Neural progenitor cell (in vitro differentiated cells): ENCODE measurements at regions not wholly inside any gene's neighbourhood (a gene's known extent, or its start where the extent isn't known, plus 50 kb on each side); places are given as distances from the start of the nearest gene placed in this dataset.
A peak's percentile ranks its signal among the peaks of the same experiment; 100 is the strongest.

ENCODE experiments used
- DNase-seq: peaks from one replicate; pipeline ENCODE4 v3.0.0-alpha.2; 2016; ENCODE audit warnings: low spot score
- H2AFZ ChIP-seq: fragments of 200-600 bp; sonication (generic); replicated peaks from 2 replicates; pipeline ENCODE4 v1.6.1; 2016; ENCODE audit warnings: antibody characterized with exemption
- H3F3A ChIP-seq: fragments of 200-600 bp; sonication (generic); 2 replicates; pipeline ENCODE4 v1.6.1; 2016; ENCODE audit warnings: antibody characterized with exemption, low read depth
- H3K27ac ChIP-seq: fragments of 200-600 bp; sonication (generic); 2 replicates; pipeline ENCODE4 v1.5.1; 2016; ENCODE audit warnings: mild to moderate bottlenecking
- H3K27me3 ChIP-seq: fragments of 200-600 bp; sonication (generic); 2 replicates; pipeline ENCODE4 v1.6.1; 2016; ENCODE audit warnings: mild to moderate bottlenecking, moderate library complexity
- H3K36me3 ChIP-seq: fragments of 200-600 bp; sonication (generic); 2 replicates; pipeline ENCODE4 v1.5.1; 2016
- H3K4me1 ChIP-seq: fragments of 200-600 bp; sonication (generic); 2 replicates; pipeline ENCODE4 v1.6.1; 2016; ENCODE audit warnings: mixed run types
- H3K4me2 ChIP-seq: fragments of 200-600 bp; sonication (generic); 2 replicates; pipeline ENCODE4 v1.6.1; 2016
- H3K4me3 ChIP-seq: fragments of 200-600 bp; sonication (generic); 2 replicates; pipeline ENCODE4 v1.5.1; 2016
- H3K79me2 ChIP-seq: fragments of 200-600 bp; sonication (generic); 2 replicates; pipeline ENCODE4 v1.6.1; 2016; ENCODE audit warnings: low read depth
- H3K9ac ChIP-seq: fragments of 200-600 bp; sonication (generic); 2 replicates; pipeline ENCODE4 v1.6.1; 2016
- H3K9me3 ChIP-seq: fragments of 200-600 bp; sonication (generic); 2 replicates; pipeline ENCODE4 v1.5.1; 2016; ENCODE audit warnings: low read depth
- H4K20me1 ChIP-seq: fragments of 200-600 bp; sonication (generic); 2 replicates; pipeline ENCODE4 v1.6.1; 2016; ENCODE audit warnings: low read depth
- H3K27ac Mint-ChIP-seq: 3 replicates; pipeline ENCODE4 v1.8.0; 2021; ENCODE audit warnings: mixed read lengths
- H3K27me3 Mint-ChIP-seq: 2 replicates; pipeline ENCODE4 v1.8.0; 2022; ENCODE audit warnings: low read depth, mild to moderate bottlenecking, inconsistent platforms, moderate library complexity, mixed read lengths; ENCODE audit not compliant: insufficient read depth
- H3K36me3 Mint-ChIP-seq: 3 replicates; pipeline ENCODE4 v1.8.0; 2021; ENCODE audit warnings: mixed read lengths
- H3K4me1 Mint-ChIP-seq: 3 replicates; pipeline ENCODE4 v1.8.0; 2021; ENCODE audit warnings: mixed read lengths
- H3K4me3 Mint-ChIP-seq: 3 replicates; pipeline ENCODE4 v1.8.0; 2021; ENCODE audit warnings: mild to moderate bottlenecking, moderate library complexity, mixed read lengths
- H3K9me3 Mint-ChIP-seq: 3 replicates; pipeline ENCODE4 v1.8.0; 2020; ENCODE audit warnings: mixed read lengths
- CTCF ChIP-seq: fragments of 200-600 bp; sonication (generic); IDR thresholded peaks from 2 replicates; pipeline ENCODE4 v1.5.1; 2017; ENCODE audit warnings: antibody characterized with exemption, mild to moderate bottlenecking
- EZH2 ChIP-seq: fragments of 200-600 bp; sonication (generic); IDR thresholded peaks from 2 replicates; pipeline ENCODE4 v1.6.1; 2017; ENCODE audit warnings: antibody characterized with exemption, mild to moderate bottlenecking, moderate library complexity
- EZH2phosphoT487 ChIP-seq: fragments of 200-600 bp; sonication (generic); IDR thresholded peaks from 2 replicates; pipeline ENCODE4 v1.6.1; 2017; ENCODE audit warnings: antibody characterized with exemption

- no peaks in the 10 kb centered on the region for H3K79me2 ChIP-seq
- no peaks in the 10 kb centered on the region for H4K20me1 ChIP-seq
- no peaks in the 10 kb centered on the region for H3K27me3 ChIP-seq
- no peak overlapping the region for H3K4me3 ChIP-seq
- TF ChIP-seq CTCF = no peak
- TF ChIP-seq EZH2phosphoT487 = no peak
- TF ChIP-seq EZH2 = no peak
- no peaks in the 10 kb centered on the region for H3F3A ChIP-seq
- no peaks in the 10 kb centered on the region for H3K36me3 Mint-ChIP-seq
- no peak overlapping the region for H3K27ac ChIP-seq
- H3K9ac ChIP-seq = no peak overlapping the region
- H3K9me3 ChIP-seq = no peaks in the 10 kb centered on the region
- H3K4me2 ChIP-seq = no peak overlapping the region
- peak overlapping the region; percentile 89 for H2AFZ ChIP-seq
- peak overlapping the region; percentile 86 for H3K27ac Mint-ChIP-seq
- H3K27me3 Mint-ChIP-seq = peaks cover 9% of the 10 kb centered on the region
- DNase-seq = no peak
- H3K9me3 Mint-ChIP-seq = no peaks in the 10 kb centered on the region
- H3K4me1 Mint-ChIP-seq = peaks cover 13% of the 10 kb centered on the region
- no peak overlapping the region for H3K4me3 Mint-ChIP-seq
- H3K36me3 ChIP-seq = no peaks in the 10 kb centered on the region
- H3K4me1 ChIP-seq = peaks cover 8% of the 10 kb centered on the region
Measured at GRCh38 chr15:38626443-38627050, 61.9 kb upstream of the RASGRP1 start.

- no peaks in the 10 kb centered on the region for H3K9me3 ChIP-seq
- TF ChIP-seq EZH2phosphoT487 (no peak), EZH2 (no peak), CTCF (no peak)
- H3K27me3 Mint-ChIP-seq = peaks cover 13% of the 10 kb centered on the region
- no peaks in the 10 kb centered on the region for H4K20me1 ChIP-seq
- H3K4me1 Mint-ChIP-seq = peaks cover 13% of the 10 kb centered on the region
- no peak overlapping the region for H3K4me2 ChIP-seq
- no peaks in the 10 kb centered on the region for H3K9me3 Mint-ChIP-seq
- no peaks in the 10 kb centered on the region for H3F3A ChIP-seq
- H3K4me3 ChIP-seq = no peak overlapping the region
- no peaks in the 10 kb centered on the region for H3K27me3 ChIP-seq
- H3K4me1 ChIP-seq = peaks cover 8% of the 10 kb centered on the region
- H2AFZ ChIP-seq = peak overlapping the region; percentile 68
- H3K79me2 ChIP-seq = no peaks in the 10 kb centered on the region
- H3K27ac ChIP-seq = no peak overlapping the region
- no peak for DNase-seq
- no peaks in the 10 kb centered on the region for H3K36me3 ChIP-seq
- H3K4me3 Mint-ChIP-seq = no peak overlapping the region
- no peaks in the 10 kb centered on the region for H3K36me3 Mint-ChIP-seq
- H3K27ac Mint-ChIP-seq = no peak overlapping the region
- no peak overlapping the region for H3K9ac ChIP-seq
Measured at GRCh38 chr15:38627689-38628277, 63.2 kb upstream of the RASGRP1 start.

- DNase-seq = no peak
- no peak overlapping the region for H3K4me3 ChIP-seq
- peaks cover 37% of the 10 kb centered on the region for H3K4me1 Mint-ChIP-seq
- H3K36me3 Mint-ChIP-seq = no peaks in the 10 kb centered on the region
- H3K4me3 Mint-ChIP-seq = no peak overlapping the region
- no peak overlapping the region for H3K27ac ChIP-seq
- H3F3A ChIP-seq = no peaks in the 10 kb centered on the region
- H3K36me3 ChIP-seq = no peaks in the 10 kb centered on the region
- no peak overlapping the region for H3K27ac Mint-ChIP-seq
- H3K9ac ChIP-seq = no peak overlapping the region
- H2AFZ ChIP-seq = no peak overlapping the region
- no peak overlapping the region for H3K4me2 ChIP-seq
- H4K20me1 ChIP-seq = no peaks in the 10 kb centered on the region
- peaks cover 9% of the 10 kb centered on the region for H3K4me1 ChIP-seq
- no peaks in the 10 kb centered on the region for H3K27me3 ChIP-seq
- TF ChIP-seq EZH2 (no peak), CTCF (no peak), EZH2phosphoT487 (no peak)
- no peaks in the 10 kb centered on the region for H3K79me2 ChIP-seq
- peaks cover 9% of the 10 kb centered on the region for H3K27me3 Mint-ChIP-seq
- H3K9me3 ChIP-seq = no peaks in the 10 kb centered on the region
- no peaks in the 10 kb centered on the region for H3K9me3 Mint-ChIP-seq
Measured at GRCh38 chr15:38631119-38632075, 66.8 kb upstream of the RASGRP1 start.
